GM18907 (cell line): ENCODE measurements at regions not wholly inside any gene's neighbourhood (a gene's known extent, or its start where the extent isn't known, plus 50 kb on each side); places are given as distances from the start of the nearest gene placed in this dataset.
"Not testable (repeated sequence)": the region's sequence is repeated elsewhere in the genome, so short reads cannot be mapped to it uniquely, and the experiment has no call there.

Experiments used
- ATAC-seq: cut with Tn5 transposase; IDR thresholded peaks from one replicate; pipeline ENCODE4 v1.9.1; 2021; ENCODE audit warnings: mild to moderate bottlenecking, moderate library complexity; ENCODE audit not compliant: unreplicated experiment

- ATAC-seq = no peak
Observed at GRCh38 chr2:171266102-171266501, 105.4 kb upstream of the TLK1 start.

GRCh38 chr2:171261529-171261928 lies 100.8 kb upstream of the TLK1 start:
- not testable (repeated sequence) for ATAC-seq

- ATAC-seq = no peak
Observed at GRCh38 chr2:171260471-171261424, 100.1 kb upstream of the TLK1 start.

DNA sequence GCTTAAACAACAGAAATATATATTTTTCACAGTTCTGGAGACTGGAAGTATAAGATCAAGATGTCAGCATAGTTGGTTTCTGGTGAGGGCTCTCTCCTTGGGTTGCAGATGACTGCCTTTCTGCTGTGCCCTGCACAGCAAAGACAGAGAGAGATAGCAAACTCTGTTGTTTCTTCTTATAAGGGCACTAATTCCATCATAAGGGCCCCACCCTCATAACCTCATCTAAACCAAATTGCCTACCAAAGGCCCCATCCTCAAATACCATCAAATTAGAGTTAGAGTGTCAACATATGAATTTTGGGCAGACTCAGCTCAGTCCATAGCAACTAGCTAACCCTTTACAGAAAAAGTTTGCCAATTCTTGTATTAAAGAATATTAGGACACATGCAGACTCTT lies 94.0 kb upstream of the TLK1 start:
- ATAC-seq = no peak

- ATAC-seq = no peak
Observed at GRCh38 chr2:171253900-171254650, 93.4 kb upstream of the TLK1 start.

DNA sequence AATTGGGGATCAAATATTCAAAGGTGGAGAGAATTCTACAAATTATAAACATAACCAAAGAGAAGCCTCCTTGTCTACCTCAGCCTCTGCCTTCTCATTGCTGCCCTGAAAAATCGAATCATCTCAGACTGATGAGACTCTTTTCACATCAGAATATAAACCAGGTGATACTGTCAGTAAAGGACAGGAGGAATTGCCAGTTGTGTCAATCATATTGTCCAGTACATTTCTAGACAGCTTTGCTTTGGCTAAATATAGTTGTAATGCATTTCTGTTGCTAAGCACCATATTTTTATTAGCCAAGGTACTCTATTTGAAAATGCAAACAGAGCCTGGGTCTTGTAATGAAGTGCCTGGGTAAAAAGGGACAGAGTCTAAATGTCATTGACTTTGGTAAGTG lies 92.6 kb upstream of the TLK1 start:
- ATAC-seq = no peak

- ATAC-seq = no peak
Observed at GRCh38 chr2:171249689-171250088, 89.0 kb upstream of the TLK1 start.

- no peak for ATAC-seq
Observed at GRCh38 chr2:171247741-171248662, 87.3 kb upstream of the TLK1 start.

DNA sequence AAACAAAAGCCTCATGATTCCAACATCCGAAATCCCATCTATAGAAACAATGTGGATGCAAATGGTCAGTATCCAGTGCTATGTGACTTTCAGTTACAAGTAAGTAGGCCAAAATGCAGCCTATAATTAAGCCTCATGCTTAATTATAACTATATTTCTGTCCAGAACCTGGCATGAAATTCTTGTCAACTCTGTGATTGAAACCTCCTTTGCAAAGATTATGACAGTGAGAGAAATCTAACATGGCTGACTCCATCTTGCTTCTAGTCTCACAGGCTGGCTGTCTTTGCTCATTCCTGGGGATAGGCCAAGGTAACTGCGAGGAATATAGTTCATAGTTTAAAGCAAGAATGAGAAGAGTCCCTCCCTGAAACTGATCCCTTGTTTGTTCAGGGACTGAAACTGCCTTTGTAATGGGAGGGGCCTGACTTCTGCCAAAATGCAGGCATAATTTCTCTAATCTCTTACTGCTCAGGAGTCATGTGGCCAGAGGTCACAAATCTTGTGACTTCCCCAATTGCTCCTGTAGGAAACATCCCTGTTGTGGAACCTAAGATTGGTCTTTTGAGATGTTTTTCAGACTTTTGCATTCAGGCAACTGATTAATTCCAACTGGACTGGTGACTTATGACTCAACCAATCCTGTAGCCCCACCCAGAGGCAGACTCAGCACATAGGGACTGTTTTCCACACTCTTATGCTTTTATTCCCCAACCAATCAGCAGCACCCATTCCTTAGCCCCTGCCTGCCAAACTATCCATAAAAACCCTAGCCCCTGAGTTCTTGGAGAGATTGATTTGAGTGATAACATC lies 84.5 kb upstream of the TLK1 start:
- ATAC-seq = no peak

DNA sequence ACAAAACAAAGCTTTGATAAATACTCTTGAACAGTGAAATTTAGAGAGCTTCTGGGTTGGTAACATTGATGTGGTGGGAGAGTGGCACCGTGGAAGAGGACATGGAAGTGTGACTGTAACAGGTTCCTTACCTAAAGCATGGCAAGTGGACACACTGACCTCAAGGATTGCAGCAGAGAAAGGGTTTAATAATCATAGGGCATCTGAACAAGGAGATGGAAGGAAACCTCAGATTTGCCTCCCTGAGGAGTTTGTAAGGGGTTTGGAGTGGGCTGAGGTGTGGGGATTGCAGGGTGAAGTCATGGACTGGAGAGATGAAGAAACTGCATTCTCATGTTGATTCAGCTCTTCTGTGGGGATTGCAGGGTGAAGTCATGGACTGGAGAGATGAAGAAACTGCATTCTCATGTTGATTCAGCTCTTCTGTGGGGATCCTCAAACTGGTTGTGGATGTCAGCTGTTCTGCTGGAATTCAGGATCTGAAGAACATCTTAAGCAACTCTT lies 83.8 kb upstream of the TLK1 start:
- no peak for ATAC-seq

GRCh38 chr2:171241771-171242170 lies 81.1 kb upstream of the TLK1 start:
- ATAC-seq = no peak

DNA sequence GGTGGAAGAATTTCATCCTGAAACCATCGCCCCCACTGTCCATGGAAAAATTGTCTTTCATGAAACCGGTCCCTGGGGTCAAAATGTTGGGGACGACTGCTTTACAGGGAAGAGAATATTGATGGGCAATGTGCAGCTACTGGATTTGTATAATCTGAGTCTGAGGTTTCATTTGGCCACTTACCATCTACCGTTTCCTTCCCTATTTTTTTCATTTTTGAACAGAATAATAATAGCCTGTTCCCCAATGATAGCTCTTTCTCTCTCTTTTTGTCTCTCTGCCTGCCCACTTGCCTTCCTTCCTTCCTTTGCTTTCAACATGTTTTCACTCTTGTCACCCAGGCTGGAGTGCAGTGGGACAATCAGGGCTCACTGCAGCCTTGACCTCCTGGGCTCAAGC lies 78.3 kb upstream of the TLK1 start:
- ATAC-seq = no peak

GRCh38 chr2:171237751-171238505 lies 77.2 kb upstream of the TLK1 start:
- no peak for ATAC-seq

DNA sequence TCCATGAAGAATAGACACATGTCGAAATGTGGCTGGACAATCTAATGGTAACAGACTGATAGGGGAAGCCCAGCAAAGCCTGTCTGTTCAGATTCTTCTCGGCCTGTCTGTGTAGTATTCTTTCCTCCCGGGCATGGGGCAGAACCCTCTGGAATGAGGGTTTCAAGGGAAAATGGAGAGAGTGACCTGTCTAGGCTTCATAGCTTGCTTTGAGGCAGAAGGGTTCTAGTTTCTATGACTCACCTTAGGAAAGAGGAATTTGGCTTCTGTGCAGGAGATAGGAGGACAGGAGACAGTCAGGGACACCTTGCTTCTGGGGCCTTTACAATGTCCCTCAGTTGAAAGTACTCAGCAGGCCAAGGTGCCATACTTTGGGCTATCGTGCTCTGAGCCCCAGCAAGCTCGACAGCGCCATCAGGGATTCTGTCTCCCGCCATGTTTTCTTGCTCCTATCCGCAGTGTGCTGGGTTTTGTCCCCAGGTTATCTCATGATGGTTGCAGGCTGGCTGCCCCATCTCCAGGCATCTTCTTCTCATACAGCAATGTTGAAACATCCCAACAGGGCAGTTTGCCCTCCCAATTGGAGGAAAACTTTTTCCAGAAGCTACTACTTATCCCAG lies 74.7 kb upstream of the TLK1 start:
- ATAC-seq = no peak

GRCh38 chr2:171230176-171230575 lies 69.5 kb upstream of the TLK1 start:
- ATAC-seq = no peak

DNA sequence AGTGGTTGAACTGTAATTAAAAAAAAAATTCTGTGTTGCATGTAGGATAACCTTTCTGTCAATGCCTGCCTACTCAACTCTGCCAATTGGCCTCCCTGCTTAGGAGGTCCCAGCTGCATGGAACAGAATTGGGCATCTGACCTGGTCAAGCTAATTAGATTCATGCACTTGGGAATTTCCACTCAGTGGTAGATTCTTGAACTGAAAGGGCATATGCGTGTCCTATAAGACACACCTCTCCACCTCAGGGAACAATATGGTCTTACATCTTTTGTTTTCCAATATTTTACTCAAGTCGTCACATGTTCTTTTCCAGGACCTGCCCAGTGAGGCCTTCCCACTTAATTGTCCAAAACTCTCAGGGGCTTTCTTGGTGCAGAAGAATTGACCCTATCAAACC lies 68.1 kb upstream of the TLK1 start:
- no peak for ATAC-seq

DNA sequence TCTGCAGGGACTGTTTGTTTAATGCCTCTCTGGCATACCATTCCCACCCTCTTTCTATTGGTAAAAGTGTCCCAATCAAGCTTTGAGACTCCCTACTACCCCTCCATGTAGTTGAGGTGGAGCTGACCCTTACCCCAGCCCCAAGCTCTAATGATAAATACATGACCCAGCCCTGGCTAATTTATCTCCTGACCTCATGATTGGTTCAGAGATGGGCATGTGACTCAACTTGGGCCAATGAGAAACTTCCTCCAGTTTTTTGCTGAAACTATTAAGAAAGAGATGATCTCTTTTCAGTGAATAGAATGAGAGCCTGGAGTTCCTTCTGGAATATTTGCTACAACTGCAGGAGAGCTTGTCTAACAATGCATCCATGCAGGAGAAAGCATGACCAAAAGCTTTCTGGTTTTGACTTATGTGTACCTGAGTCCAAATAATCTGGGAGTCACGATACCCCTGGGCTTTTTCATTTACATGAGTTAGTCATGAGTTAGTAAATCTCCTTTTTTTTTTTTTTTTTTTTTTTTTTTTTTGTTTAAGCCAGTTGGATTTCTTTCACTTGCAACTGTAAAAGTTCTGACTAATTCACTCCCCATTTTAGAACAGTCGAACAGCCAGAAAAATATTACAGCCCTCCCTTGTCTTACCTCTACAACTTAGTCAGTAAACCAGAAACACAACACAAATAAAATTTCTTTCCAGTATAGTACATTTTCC lies 66.5 kb upstream of the TLK1 start:
- no peak for ATAC-seq

DNA sequence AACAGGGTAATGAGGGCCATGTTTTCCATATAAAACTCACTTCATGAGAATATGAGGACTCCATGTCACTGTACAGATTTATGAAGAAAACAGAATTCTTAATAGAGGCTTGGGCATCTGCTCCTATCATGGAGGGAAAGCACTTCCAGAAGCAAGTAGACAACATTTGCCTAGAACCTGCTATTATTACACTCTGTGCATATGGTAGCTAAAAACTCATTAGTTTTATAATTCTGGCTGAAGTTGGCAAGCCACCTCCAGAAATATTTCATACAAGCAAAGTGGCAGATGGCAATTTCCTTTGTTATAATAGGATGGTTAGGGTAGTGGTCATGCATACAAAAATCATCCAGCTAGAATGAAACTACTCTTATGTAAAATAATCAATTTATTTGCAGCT lies 65.8 kb upstream of the TLK1 start:
- ATAC-seq = no peak
